Tibial artery (tissue), 4 donors: ENCODE measurements at regions not wholly inside any gene's neighbourhood (a gene's known extent, or its start where the extent isn't known, plus 50 kb on each side); places are given as distances from the start of the nearest gene placed in this dataset.

Experiments used
- DNase-seq, 2 donors: peaks; one replicate each; pipeline ENCODE4 v3.0.0-alpha.2; 2019
- H3K27ac ChIP-seq, 2 donors: fragments of 200-600 bp; sonication (generic) in 1 of 2; 1 replicate in 1 of 2; 2 replicates in 1 of 2; pipeline ENCODE4 v1.5.1; 2018 to 2019; ENCODE audit warnings: mild to moderate bottlenecking in 1 of 2
- H3K27me3 ChIP-seq, 2 donors: fragments of 200-600 bp; sonication (generic) in 1 of 2; one replicate each; pipeline versions ENCODE4 v1.5.1 to v1.6.0; 2016 to 2019
- H3K36me3 ChIP-seq, 3 donors: fragments of 200-600 bp; sonication (generic) in 2 of 3; one replicate each; pipeline ENCODE4 v1.5.1; 2016 to 2019; ENCODE audit warnings: mild to moderate bottlenecking in 2 of 3
- H3K4me1 ChIP-seq, 4 donors: fragments of 200-600 bp; sonication (generic) in 2 of 4; 1 replicate in 3 of 4; 2 replicates in 1 of 4; pipeline ENCODE4 v1.5.1; 2016 to 2019
- H3K4me3 ChIP-seq, 2 donors: fragments of 200-600 bp; sonication (generic) in 1 of 2; 1 replicate in 1 of 2; 2 replicates in 1 of 2; pipeline ENCODE4 v1.5.1; 2018 to 2019; ENCODE audit warnings: mild to moderate bottlenecking in 2 of 2
- H3K9me3 ChIP-seq, 3 donors: fragments of 200-600 bp; sonication (generic) in 1 of 3; one replicate each; pipeline ENCODE4 v1.5.1; 2016 to 2019
- CTCF ChIP-seq, 2 experiments: fragments of 200-600 bp in 1 of 2; fragments of 450-650 bp in 1 of 2; IDR thresholded peaks; one replicate each; pipeline ENCODE4 v1.5.1; 2017 to 2019; ENCODE audit warnings: antibody characterized with exemption in 2 of 2, mild to moderate bottlenecking in 1 of 2, moderate library complexity in 1 of 2
- intact Hi-C: fragments of 100-400 bp; cut with DNase I; formaldehyde crosslinking; loops from one replicate; pipeline ENCODE4 v1.15.0; 2023; ENCODE audit warnings: low total_unique reads

GRCh38 chr15:79195239-79195638 is 87.3 kb upstream of the ANKRD34C start:
- DNase-seq: no peak
- Histone ChIP-seq H3K27me3 (peaks cover 0 to 9% of the 10 kb centered on the region in 2 donors), H3K4me3 (no peak overlapping the region), H3K27ac (no peak overlapping the region), H3K4me1 (no peaks in the 10 kb centered on the region), H3K36me3 (no peaks in the 10 kb centered on the region), H3K9me3 (no peaks in the 10 kb centered on the region)
- TF ChIP-seq CTCF (IDR thresholded peaks at IDR 0.05): no peak
- intact Hi-C loops: no loop called here

- no peak overlapping the region for H3K4me3 ChIP-seq
- no peaks in the 10 kb centered on the region for H3K36me3 ChIP-seq
- intact Hi-C loops: no loop called here
- H3K27me3 ChIP-seq: peaks cover 0 to 9% of the 10 kb centered on the region in 2 donors
- H3K9me3 ChIP-seq: no peaks in the 10 kb centered on the region
- TF ChIP-seq CTCF (IDR thresholded peaks at IDR 0.05): no peak
- H3K4me1 ChIP-seq: no peaks in the 10 kb centered on the region
- no peak for DNase-seq
- no peak overlapping the region for H3K27ac ChIP-seq
These were observed 88.1 kb upstream of the ANKRD34C start for GRCh38 chr15:79194386-79194785.

GRCh38 chr15:79193549-79193948 is 89.0 kb upstream of the ANKRD34C start:
- Histone ChIP-seq H3K27ac (no peak overlapping the region), H3K4me3 (no peak overlapping the region), H3K27me3 (peaks cover 0 to 9% of the 10 kb centered on the region in 2 donors), H3K9me3 (no peaks in the 10 kb centered on the region), H3K36me3 (no peaks in the 10 kb centered on the region), H3K4me1 (no peaks in the 10 kb centered on the region)
- DNase-seq: no peak
- intact Hi-C loops: no loop called here
- TF ChIP-seq CTCF (IDR thresholded peaks at IDR 0.05): no peak

- Histone ChIP-seq H3K4me1 (no peaks in the 10 kb centered on the region), H3K9me3 (no peaks in the 10 kb centered on the region), H3K36me3 (no peaks in the 10 kb centered on the region), H3K4me3 (no peak overlapping the region), H3K27me3 (peaks cover 0 to 9% of the 10 kb centered on the region in 2 donors), H3K27ac (no peak overlapping the region)
- no peak for DNase-seq
- TF ChIP-seq CTCF (IDR thresholded peaks at IDR 0.05): no peak
- intact Hi-C loops: no loop called here
These were observed 89.4 kb upstream of the ANKRD34C start for GRCh38 chr15:79193103-79193502.

- intact Hi-C loops: no loop called here
- DNase-seq: no peak
These were observed 90.0 kb upstream of the ANKRD34C start for GRCh38 chr15:79192462-79193036.

More at GRCh38 chr15:79192462-79193036, 90.0 kb upstream of the ANKRD34C start:
- H3K9me3 ChIP-seq: no peaks in the 10 kb centered on the region
- no peak overlapping the region for H3K4me3 ChIP-seq
- no peaks in the 10 kb centered on the region for H3K4me1 ChIP-seq
- peaks cover 0 to 9% of the 10 kb centered on the region in 2 donors for H3K27me3 ChIP-seq
- H3K36me3 ChIP-seq: no peaks in the 10 kb centered on the region
- H3K27ac ChIP-seq: no peak overlapping the region
- TF ChIP-seq CTCF (IDR thresholded peaks at IDR 0.05): no peak
